ENCODE measurements at regions not wholly inside any gene's neighbourhood (a gene's known extent, or its start where the extent isn't known, plus 50 kb on each side); places are given as distances from the start of the nearest gene placed in this dataset.

DNA sequence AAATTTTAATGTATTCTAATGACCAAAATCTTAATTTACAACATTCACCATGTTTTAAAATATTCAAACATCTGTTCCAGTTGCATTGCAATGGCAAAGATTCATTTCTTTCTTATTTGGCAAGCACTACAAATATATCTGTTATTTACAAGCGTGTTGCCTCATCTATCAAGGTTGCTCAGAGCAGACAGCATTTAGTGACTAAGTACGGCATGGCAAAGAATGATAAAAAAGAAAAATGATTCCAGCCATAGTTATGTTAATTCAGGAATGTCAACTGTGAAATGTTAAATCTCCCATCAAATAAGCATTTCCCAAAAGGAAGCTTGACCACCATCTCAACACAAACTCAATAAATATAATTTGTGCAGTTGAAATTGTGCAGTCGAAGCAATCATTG lies 312.1 kb downstream of the SEC23A start:
- TF ChIP-seq, protein P1, sequence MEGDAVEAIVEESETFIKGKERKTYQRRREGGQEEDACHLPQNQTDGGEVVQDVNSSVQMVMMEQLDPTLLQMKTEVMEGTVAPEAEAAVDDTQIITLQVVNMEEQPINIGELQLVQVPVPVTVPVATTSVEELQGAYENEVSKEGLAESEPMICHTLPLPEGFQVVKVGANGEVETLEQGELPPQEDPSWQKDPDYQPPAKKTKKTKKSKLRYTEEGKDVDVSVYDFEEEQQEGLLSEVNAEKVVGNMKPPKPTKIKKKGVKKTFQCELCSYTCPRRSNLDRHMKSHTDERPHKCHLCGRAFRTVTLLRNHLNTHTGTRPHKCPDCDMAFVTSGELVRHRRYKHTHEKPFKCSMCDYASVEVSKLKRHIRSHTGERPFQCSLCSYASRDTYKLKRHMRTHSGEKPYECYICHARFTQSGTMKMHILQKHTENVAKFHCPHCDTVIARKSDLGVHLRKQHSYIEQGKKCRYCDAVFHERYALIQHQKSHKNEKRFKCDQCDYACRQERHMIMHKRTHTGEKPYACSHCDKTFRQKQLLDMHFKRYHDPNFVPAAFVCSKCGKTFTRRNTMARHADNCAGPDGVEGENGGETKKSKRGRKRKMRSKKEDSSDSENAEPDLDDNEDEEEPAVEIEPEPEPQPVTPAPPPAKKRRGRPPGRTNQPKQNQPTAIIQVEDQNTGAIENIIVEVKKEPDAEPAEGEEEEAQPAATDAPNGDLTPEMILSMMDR (IDR thresholded peaks at IDR 0.05; ENCODE audit: insufficient read depth, low read depth, low read length), result no peak
- TF ChIP-seq EZH2 (IDR thresholded peaks at IDR 0.05; ENCODE audit: insufficient read depth, low read length), result no peak
- Histone ChIP-seq H3K4me3 (ENCODE audit: insufficient read depth, low read depth, low read length) (no peak overlapping the region), H3K4me2 (ENCODE audit: low read length) (no peak overlapping the region)

DNA sequence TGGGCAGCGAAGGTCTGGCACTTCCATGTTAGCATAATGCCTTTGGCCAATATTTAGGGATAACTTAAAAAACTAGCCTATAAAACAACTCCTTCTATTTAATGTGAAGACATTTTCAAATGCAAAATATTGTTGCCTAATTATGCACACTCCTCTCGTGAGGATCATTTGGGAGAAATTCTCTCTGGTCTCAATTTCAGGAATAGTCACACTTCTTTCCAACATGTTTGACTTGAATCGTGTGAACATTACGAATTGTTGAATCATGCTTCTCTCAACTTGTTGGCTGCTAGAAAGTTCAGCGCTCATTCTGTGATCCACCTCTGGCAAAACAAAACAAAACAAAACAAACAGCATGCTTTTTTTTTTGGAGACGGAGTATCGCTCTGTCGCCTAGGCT lies 313.2 kb downstream of the SEC23A start:
- TF ChIP-seq, protein P1 (IDR thresholded peaks at IDR 0.05; ENCODE audit: insufficient read depth, low read depth, low read length), result no peak
- TF ChIP-seq EZH2 (IDR thresholded peaks at IDR 0.05; ENCODE audit: insufficient read depth, low read length), result no peak
- no peak for DNase-seq (ENCODE audit: low read depth)
- Histone ChIP-seq H3K4me2 (ENCODE audit: low read length) (no peak overlapping the region), H3K9ac (ENCODE audit: low read length) (no peak overlapping the region), H3K4me1 (ENCODE audit: insufficient read depth, low read length) (no peaks in the 10 kb centered on the region), H2AFZ (ENCODE audit: low read depth, low read length) (no peak overlapping the region), H3K9me3 (ENCODE audit: insufficient read depth, low read depth, low read length) (no peaks in the 10 kb centered on the region), H3K36me3 (ENCODE audit: insufficient read depth, low read length) (no peaks in the 10 kb centered on the region), H3K27me3 (ENCODE audit: insufficient read depth, low read length) (no peaks in the 10 kb centered on the region), H3K4me3 (ENCODE audit: insufficient read depth, low read depth, low read length) (no peak overlapping the region), H4K20me1 (ENCODE audit: insufficient read depth, low read length) (no peaks in the 10 kb centered on the region), H3K27ac (ENCODE audit: low read depth, low read length) (no peak overlapping the region), H3K79me2 (ENCODE audit: insufficient read depth, low read length) (no peaks in the 10 kb centered on the region)
- no peaks in the 10 kb centered on the region for H3K4me1 Mint-ChIP-seq (ENCODE audit: low read depth, unreplicated experiment)
- no peak for FAIRE-seq
- no peak overlapping the region for H3K27ac Mint-ChIP-seq (ENCODE audit: unreplicated experiment)
- no peaks in the 10 kb centered on the region for H3K36me3 Mint-ChIP-seq (ENCODE audit: low read depth, unreplicated experiment)
- no peak overlapping the region for H3K4me3 Mint-ChIP-seq (ENCODE audit: unreplicated experiment)
- no peaks in the 10 kb centered on the region for H3K9me3 Mint-ChIP-seq (ENCODE audit: unreplicated experiment)
- H3K27me3 Mint-ChIP-seq (ENCODE audit: low read depth, unreplicated experiment), result no peaks in the 10 kb centered on the region

More for the DNA sequence above, 312.1 kb downstream of the SEC23A start:
- Histone ChIP-seq H3K79me2 (ENCODE audit: insufficient read depth, low read length) (no peaks in the 10 kb centered on the region), H3K9ac (ENCODE audit: low read length) (no peak overlapping the region), H3K27me3 (ENCODE audit: insufficient read depth, low read length) (no peaks in the 10 kb centered on the region), H3K4me1 (ENCODE audit: insufficient read depth, low read length) (no peaks in the 10 kb centered on the region), H4K20me1 (ENCODE audit: insufficient read depth, low read length) (no peaks in the 10 kb centered on the region), H2AFZ (ENCODE audit: low read depth, low read length) (no peak overlapping the region), H3K36me3 (ENCODE audit: insufficient read depth, low read length) (no peaks in the 10 kb centered on the region), H3K27ac (ENCODE audit: low read depth, low read length) (no peak overlapping the region), H3K9me3 (ENCODE audit: insufficient read depth, low read depth, low read length) (no peaks in the 10 kb centered on the region)
- no peaks in the 10 kb centered on the region for H3K27me3 Mint-ChIP-seq (ENCODE audit: low read depth, unreplicated experiment)
- no peaks in the 10 kb centered on the region for H3K36me3 Mint-ChIP-seq (ENCODE audit: low read depth, unreplicated experiment)
- no peak overlapping the region for H3K27ac Mint-ChIP-seq (ENCODE audit: unreplicated experiment)
- H3K9me3 Mint-ChIP-seq (ENCODE audit: unreplicated experiment), result no peaks in the 10 kb centered on the region
- H3K4me3 Mint-ChIP-seq (ENCODE audit: unreplicated experiment), result no peak overlapping the region
- FAIRE-seq (no peak), DNase-seq (ENCODE audit: low read depth) (peak; percentile 41)
- no peaks in the 10 kb centered on the region for H3K4me1 Mint-ChIP-seq (ENCODE audit: low read depth, unreplicated experiment)

DNA sequence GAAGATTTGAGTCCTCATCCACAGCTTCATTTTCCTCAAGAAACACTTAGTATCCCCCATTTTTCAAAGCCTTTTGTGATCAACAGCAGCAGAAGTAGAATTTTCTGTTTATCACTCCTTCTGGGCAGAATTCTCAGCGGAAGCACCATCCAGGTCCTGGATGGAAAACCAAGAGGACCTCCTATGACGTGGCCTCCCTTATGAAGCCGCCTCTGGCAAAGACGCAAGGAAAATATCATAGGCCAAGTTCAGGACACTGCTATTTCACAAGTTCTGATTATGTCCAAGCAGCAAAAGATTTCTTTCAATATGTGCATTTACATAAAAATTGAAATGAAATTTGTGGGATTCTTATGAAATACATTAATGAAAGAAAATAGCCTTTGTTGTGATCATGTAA lies 315.0 kb downstream of the SEC23A start:
- no peak for FAIRE-seq
- Mint-ChIP-seq H3K36me3 (ENCODE audit: low read depth, unreplicated experiment) (no peaks in the 10 kb centered on the region), H3K9me3 (ENCODE audit: unreplicated experiment) (no peaks in the 10 kb centered on the region), H3K4me3 (ENCODE audit: unreplicated experiment) (no peak overlapping the region), H3K4me1 (ENCODE audit: low read depth, unreplicated experiment) (no peaks in the 10 kb centered on the region), H3K27ac (ENCODE audit: unreplicated experiment) (no peak overlapping the region), H3K27me3 (ENCODE audit: low read depth, unreplicated experiment) (no peaks in the 10 kb centered on the region)
- Histone ChIP-seq H2AFZ (ENCODE audit: low read depth, low read length) (no peak overlapping the region), H3K4me2 (ENCODE audit: low read length) (no peak overlapping the region), H3K36me3 (ENCODE audit: insufficient read depth, low read length) (no peaks in the 10 kb centered on the region), H3K4me3 (ENCODE audit: insufficient read depth, low read depth, low read length) (no peak overlapping the region), H4K20me1 (ENCODE audit: insufficient read depth, low read length) (no peaks in the 10 kb centered on the region), H3K9ac (ENCODE audit: low read length) (no peak overlapping the region), H3K79me2 (ENCODE audit: insufficient read depth, low read length) (no peaks in the 10 kb centered on the region), H3K27me3 (ENCODE audit: insufficient read depth, low read length) (no peaks in the 10 kb centered on the region), H3K9me3 (ENCODE audit: insufficient read depth, low read depth, low read length) (no peaks in the 10 kb centered on the region), H3K27ac (ENCODE audit: low read depth, low read length) (no peak overlapping the region), H3K4me1 (ENCODE audit: insufficient read depth, low read length) (no peaks in the 10 kb centered on the region)
- no peak for DNase-seq (ENCODE audit: low read depth)
- no peak for TF ChIP-seq EZH2 (IDR thresholded peaks at IDR 0.05; ENCODE audit: insufficient read depth, low read length)
- TF ChIP-seq, protein P1 (IDR thresholded peaks at IDR 0.05; ENCODE audit: insufficient read depth, low read depth, low read length), result no peak
